AG09319 (cell line): ENCODE measurements at regions not wholly inside any gene's neighbourhood (a gene's known extent, or its start where the extent isn't known, plus 50 kb on each side); places are given as distances from the start of the nearest gene placed in this dataset.

Experiments
- DNase-seq: peaks from one replicate; pipeline ENCODE4 v3.0.0-alpha.2; 2010; ENCODE audit warnings: low read depth; ENCODE audit errors: extremely low read depth
- CTCF ChIP-seq: IDR thresholded peaks from 2 replicates; pipeline ENCODE4 v1.5.1; 2011; ENCODE audit warnings: low read depth, mild to moderate bottlenecking, inconsistent platforms, low read length, moderate library complexity

GRCh38 chr14:71534506-71534905 lies 397.7 kb upstream of the RGS6 start:
- no peak for DNase-seq

GRCh38 chr14:71536015-71536740 lies 396.1 kb upstream of the RGS6 start:
- TF ChIP-seq CTCF = no peak
- no peak for DNase-seq

More at GRCh38 chr14:71534506-71534905, 397.7 kb upstream of the RGS6 start:
- no peak for TF ChIP-seq CTCF

GRCh38 chr14:71536927-71537772 lies 395.1 kb upstream of the RGS6 start:
- TF ChIP-seq CTCF = no peak
- no peak for DNase-seq

- TF ChIP-seq CTCF = no peak
- no peak for DNase-seq
Measured at GRCh38 chr14:71538288-71538687, 393.9 kb upstream of the RGS6 start.

GRCh38 chr14:71538938-71539649 lies 393.1 kb upstream of the RGS6 start:
- DNase-seq = no peak
- no peak for TF ChIP-seq CTCF

- no peak for TF ChIP-seq CTCF
- no peak for DNase-seq
Measured at GRCh38 chr14:71539650-71540285, 392.5 kb upstream of the RGS6 start.
